ENCODE measurements at regions not wholly inside any gene's neighbourhood (a gene's known extent, or its start where the extent isn't known, plus 50 kb on each side); places are given as distances from the start of the nearest gene placed in this dataset.

GRCh38 chr6:67591910-67592309 is 1043.2 kb upstream of the ADGRB3 start:
- H4K8ac ChIP-seq (ENCODE audit: low read depth, low read length) = no peak overlapping the region
- no peak overlapping the region for H3K18ac ChIP-seq (ENCODE audit: low read length)

DNA sequence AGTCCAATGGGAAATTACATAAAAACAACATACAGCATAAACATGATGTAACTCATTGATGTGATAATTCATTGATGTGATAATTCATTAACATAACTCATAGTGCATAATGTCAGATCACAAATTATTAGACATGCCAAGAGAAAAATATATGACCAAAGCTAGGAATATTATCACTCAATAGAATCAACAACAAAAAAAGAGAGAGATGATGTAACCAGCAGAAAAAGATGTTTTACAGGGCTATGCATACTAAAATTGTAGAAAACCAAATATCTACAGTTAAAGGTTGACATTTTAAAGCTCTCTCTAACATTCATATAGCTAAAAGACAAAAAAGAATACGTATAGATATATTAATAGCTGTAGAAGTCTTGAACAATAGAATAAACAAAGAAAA is 1067.2 kb upstream of the ADGRB3 start:
- Histone ChIP-seq H4K91ac (ENCODE audit: low read depth, low read length, poor library complexity) (no peak overlapping the region), H2BK12ac (ENCODE audit: low read length) (no peak overlapping the region), H3K4me1 (ENCODE audit: control insufficient read depth in 2 of 2, insufficient read depth in 1 of 2, low read depth in 1 of 2, low read length in 2 of 2) (no peaks in the 10 kb centered on the region), H2BK15ac (ENCODE audit: low read length) (no peak overlapping the region), H2BK5ac (ENCODE audit: low read length) (no peak overlapping the region), H3K14ac (ENCODE audit: low read length) (no peak overlapping the region), H3K18ac (ENCODE audit: low read length) (no peak overlapping the region), H3K9me3 (replicated peaks in 1 of 2; ENCODE audit: control insufficient read depth in 2 of 2, insufficient read depth in 1 of 2, low read depth in 1 of 2, low read length in 2 of 2) (no peaks in the 10 kb centered on the region), H3K27ac (replicated peaks; ENCODE audit: low read length) (no peak overlapping the region), H3K36me3 (replicated peaks in 1 of 2; ENCODE audit: control insufficient read depth in 2 of 2, insufficient read depth in 2 of 2, low read length in 2 of 2) (no peaks in the 10 kb centered on the region), H2AFZ (ENCODE audit: low read length) (no peak overlapping the region), H4K8ac (ENCODE audit: low read depth, low read length) (no peak overlapping the region), H3K9ac (ENCODE audit: low read depth, low read length, poor library complexity) (no peak overlapping the region), H3K27me3 (ENCODE audit: control insufficient read depth in 3 of 3, insufficient read depth in 3 of 3, low read depth in 1 of 3, low read length in 3 of 3) (no peaks in the 10 kb centered on the region), H3K4ac (ENCODE audit: low read length) (no peak overlapping the region), H2BK120ac (ENCODE audit: low read depth, low read length) (no peak overlapping the region), H3K4me3 (ENCODE audit: low read length in 2 of 2) (no peak overlapping the region), H3K4me2 (ENCODE audit: insufficient read depth, low read length, poor library complexity, severe bottlenecking) (no peak overlapping the region), H3K79me1 (ENCODE audit: low read depth, low read length) (no peaks in the 10 kb centered on the region), H3K23ac (ENCODE audit: low read depth, low read length, poor library complexity) (no peak overlapping the region), H2AK5ac (ENCODE audit: low read depth, low read length) (no peak overlapping the region)
- DNase-seq (ENCODE audit: low spot score) = no peak
- WGBS, 2 donors (ENCODE audit: extremely low coverage in 2 of 2, insufficient read length in 2 of 2, insufficient replicate concordance in 1 of 2) = no CpG with 5 or more reads among the region's 1 CpG

More at GRCh38 chr6:67591910-67592309, 1043.2 kb upstream of the ADGRB3 start:
- H2BK15ac ChIP-seq (ENCODE audit: low read length) = no peak overlapping the region
- no peak overlapping the region for H2BK12ac ChIP-seq (ENCODE audit: low read length)
- H3K4me1 ChIP-seq (ENCODE audit: control insufficient read depth in 2 of 2, insufficient read depth in 1 of 2, low read depth in 1 of 2, low read length in 2 of 2) = no peaks in the 10 kb centered on the region
- no peak overlapping the region for H4K91ac ChIP-seq (ENCODE audit: low read depth, low read length, poor library complexity)
- H3K9ac ChIP-seq (ENCODE audit: low read depth, low read length, poor library complexity) = no peak overlapping the region
- no peak overlapping the region for H3K4me2 ChIP-seq (ENCODE audit: insufficient read depth, low read length, poor library complexity, severe bottlenecking)
- H3K9me3 ChIP-seq (replicated peaks in 1 of 2; ENCODE audit: control insufficient read depth in 2 of 2, insufficient read depth in 1 of 2, low read depth in 1 of 2, low read length in 2 of 2) = no peaks in the 10 kb centered on the region
- H2AFZ ChIP-seq (ENCODE audit: low read length) = no peak overlapping the region
- no peak overlapping the region for H2BK5ac ChIP-seq (ENCODE audit: low read length)
- H3K27me3 ChIP-seq (ENCODE audit: control insufficient read depth in 3 of 3, insufficient read depth in 3 of 3, low read depth in 1 of 3, low read length in 3 of 3) = no peaks in the 10 kb centered on the region
- H3K23ac ChIP-seq (ENCODE audit: low read depth, low read length, poor library complexity) = no peak overlapping the region
- H3K4ac ChIP-seq (ENCODE audit: low read length) = no peak overlapping the region
- H3K14ac ChIP-seq (ENCODE audit: low read length) = no peak overlapping the region
- H2BK120ac ChIP-seq (ENCODE audit: low read depth, low read length) = no peak overlapping the region
- no peak overlapping the region for H2AK5ac ChIP-seq (ENCODE audit: low read depth, low read length)
- H3K4me3 ChIP-seq (ENCODE audit: low read length in 2 of 2) = no peak overlapping the region
- no peak for DNase-seq (ENCODE audit: low spot score)
- H3K27ac ChIP-seq (replicated peaks; ENCODE audit: low read length) = no peak overlapping the region
- no peaks in the 10 kb centered on the region for H3K79me1 ChIP-seq (ENCODE audit: low read depth, low read length)
- no peaks in the 10 kb centered on the region for H3K36me3 ChIP-seq (replicated peaks in 1 of 2; ENCODE audit: control insufficient read depth in 2 of 2, insufficient read depth in 2 of 2, low read length in 2 of 2)

GRCh38 chr6:67563671-67564070 is 1071.4 kb upstream of the ADGRB3 start:
- no peaks in the 10 kb centered on the region for H3K9me3 ChIP-seq (replicated peaks in 1 of 2; ENCODE audit: control insufficient read depth in 2 of 2, insufficient read depth in 1 of 2, low read depth in 1 of 2, low read length in 2 of 2)
- no CpG with 5 or more reads among the region's 5 CpGs for WGBS, 2 donors (ENCODE audit: extremely low coverage in 2 of 2, insufficient read length in 2 of 2, insufficient replicate concordance in 1 of 2)

GRCh38 chr6:67560068-67560467 is 1075.0 kb upstream of the ADGRB3 start:
- Histone ChIP-seq H3K23ac (ENCODE audit: low read depth, low read length, poor library complexity) (no peak overlapping the region), H3K9ac (ENCODE audit: low read depth, low read length, poor library complexity) (no peak overlapping the region), H3K27ac (replicated peaks; ENCODE audit: low read length) (no peak overlapping the region), H3K4me3 (ENCODE audit: low read length in 2 of 2) (no peak overlapping the region), H2BK12ac (ENCODE audit: low read length) (no peak overlapping the region), H4K91ac (ENCODE audit: low read depth, low read length, poor library complexity) (no peak overlapping the region), H2AK5ac (ENCODE audit: low read depth, low read length) (no peak overlapping the region), H4K8ac (ENCODE audit: low read depth, low read length) (no peak overlapping the region), H3K27me3 (ENCODE audit: control insufficient read depth in 3 of 3, insufficient read depth in 3 of 3, low read depth in 1 of 3, low read length in 3 of 3) (no peaks in the 10 kb centered on the region), H3K79me1 (ENCODE audit: low read depth, low read length) (no peaks in the 10 kb centered on the region), H3K4me2 (ENCODE audit: insufficient read depth, low read length, poor library complexity, severe bottlenecking) (no peak overlapping the region), H3K36me3 (replicated peaks in 1 of 2; ENCODE audit: control insufficient read depth in 2 of 2, insufficient read depth in 2 of 2, low read length in 2 of 2) (no peaks in the 10 kb centered on the region), H2BK15ac (ENCODE audit: low read length) (no peak overlapping the region), H2BK5ac (ENCODE audit: low read length) (no peak overlapping the region), H3K14ac (ENCODE audit: low read length) (no peak overlapping the region), H3K4ac (ENCODE audit: low read length) (no peak overlapping the region), H2AFZ (ENCODE audit: low read length) (peak overlapping the region; percentile 9), H3K4me1 (ENCODE audit: control insufficient read depth in 2 of 2, insufficient read depth in 1 of 2, low read depth in 1 of 2, low read length in 2 of 2) (no peaks in the 10 kb centered on the region), H3K18ac (ENCODE audit: low read length) (no peak overlapping the region), H3K9me3 (replicated peaks in 1 of 2; ENCODE audit: control insufficient read depth in 2 of 2, insufficient read depth in 1 of 2, low read depth in 1 of 2, low read length in 2 of 2) (no peaks in the 10 kb centered on the region), H2BK120ac (ENCODE audit: low read depth, low read length) (no peak overlapping the region)
- WGBS, 2 donors (ENCODE audit: extremely low coverage in 2 of 2, insufficient read length in 2 of 2, insufficient replicate concordance in 1 of 2) = no CpG with 5 or more reads among the region's 2 CpGs
- DNase-seq (ENCODE audit: low spot score) = no peak

More at GRCh38 chr6:67563671-67564070, 1071.4 kb upstream of the ADGRB3 start:
- H2BK120ac ChIP-seq (ENCODE audit: low read depth, low read length) = no peak overlapping the region
- no peak overlapping the region for H3K23ac ChIP-seq (ENCODE audit: low read depth, low read length, poor library complexity)
- no peak overlapping the region for H3K18ac ChIP-seq (ENCODE audit: low read length)
- no peak overlapping the region for H3K27ac ChIP-seq (replicated peaks; ENCODE audit: low read length)
- H3K4ac ChIP-seq (ENCODE audit: low read length) = no peak overlapping the region
- H2BK12ac ChIP-seq (ENCODE audit: low read length) = no peak overlapping the region
- no peak overlapping the region for H3K14ac ChIP-seq (ENCODE audit: low read length)
- DNase-seq (ENCODE audit: low spot score) = no peak
- no peak overlapping the region for H3K9ac ChIP-seq (ENCODE audit: low read depth, low read length, poor library complexity)
- H2BK5ac ChIP-seq (ENCODE audit: low read length) = no peak overlapping the region
- no peaks in the 10 kb centered on the region for H3K36me3 ChIP-seq (replicated peaks in 1 of 2; ENCODE audit: control insufficient read depth in 2 of 2, insufficient read depth in 2 of 2, low read length in 2 of 2)
- H3K4me2 ChIP-seq (ENCODE audit: insufficient read depth, low read length, poor library complexity, severe bottlenecking) = no peak overlapping the region
- no peaks in the 10 kb centered on the region for H3K27me3 ChIP-seq (ENCODE audit: control insufficient read depth in 3 of 3, insufficient read depth in 3 of 3, low read depth in 1 of 3, low read length in 3 of 3)
- no peak overlapping the region for H4K91ac ChIP-seq (ENCODE audit: low read depth, low read length, poor library complexity)
- no peak overlapping the region for H3K4me3 ChIP-seq (ENCODE audit: low read length in 2 of 2)
- H2AFZ ChIP-seq (ENCODE audit: low read length) = no peak overlapping the region
- H2BK15ac ChIP-seq (ENCODE audit: low read length) = no peak overlapping the region
- no peak overlapping the region for H4K8ac ChIP-seq (ENCODE audit: low read depth, low read length)
- H3K79me1 ChIP-seq (ENCODE audit: low read depth, low read length) = no peaks in the 10 kb centered on the region
- no peaks in the 10 kb centered on the region for H3K4me1 ChIP-seq (ENCODE audit: control insufficient read depth in 2 of 2, insufficient read depth in 1 of 2, low read depth in 1 of 2, low read length in 2 of 2)
- no peak overlapping the region for H2AK5ac ChIP-seq (ENCODE audit: low read depth, low read length)

Measured in neuronal stem cell (in vitro differentiated cells).